IMR-90 (cell line): ENCODE measurements at regions not wholly inside any gene's neighbourhood (a gene's known extent, or its start where the extent isn't known, plus 50 kb on each side); places are given as distances from the start of the nearest gene placed in this dataset.

Source experiments
- ATAC-seq: fragments of 200-7000 bp; cut with Tn5 transposase; 2 replicates; pipeline ENCODE4 v1.9.1; 2020; ENCODE audit warnings: low read depth, mild to moderate bottlenecking, moderate library complexity
- BruUV-seq: library from RNA; stranded (reverse); fragments of 400-500 nt; replicated peaks from 2 replicates; lab custom pipeline; 2021; lab: Mats Ljungman, UMichigan
- CTCF ChIA-PET: fragments of 300-600 bp; formaldehyde crosslinking; extraction: SDS; loops from one replicate; lab custom pipeline; 2021; ENCODE audit warnings: antibody characterized with exemption; lab: Yijun Ruan, JAX
- POLR2A ChIA-PET: fragments of 300-600 bp; sonication (Branson Sonifier 250); formaldehyde crosslinking; loops from one replicate; lab custom pipeline; 2022; ENCODE audit warnings: antibody characterized with exemption; ENCODE audit not compliant: unreplicated experiment; lab: Charles Lee
- DNase-seq: peaks from one replicate; pipeline ENCODE4 v3.0.0; 2013
- H2AFZ ChIP-seq: replicated peaks from 2 replicates; pipeline ENCODE3; 2013; ENCODE audit warnings: low read length, mild to moderate bottlenecking; ENCODE audit not compliant: poor library complexity
- H2AK5ac ChIP-seq: 2 replicates; pipeline ENCODE4 v1.6.1; 2013; ENCODE audit warnings: low read depth, low read length, inconsistent platforms
- H2AK9ac ChIP-seq: replicated peaks from 2 replicates; pipeline ENCODE3; 2013; ENCODE audit warnings: mild to moderate bottlenecking, low read depth, low read length, moderate library complexity; ENCODE audit not compliant: poor library complexity
- H2BK120ac ChIP-seq: 2 replicates; pipeline ENCODE4 v1.6.1; 2013; ENCODE audit warnings: low read depth, low read length, inconsistent platforms
- H2BK15ac ChIP-seq: 3 replicates; pipeline ENCODE4 v1.6.1; 2013; ENCODE audit warnings: low read depth, low read length, inconsistent platforms
- H2BK20ac ChIP-seq: 2 replicates; pipeline ENCODE4 v1.6.1; 2013; ENCODE audit warnings: low read depth, mild to moderate bottlenecking, inconsistent platforms, low read length, moderate library complexity
- H2BK5ac ChIP-seq: 2 replicates; pipeline ENCODE4 v1.6.1; 2013; ENCODE audit warnings: mild to moderate bottlenecking, low read depth, low read length, inconsistent platforms; ENCODE audit not compliant: poor library complexity, severe bottlenecking
- H3K14ac ChIP-seq: replicated peaks from 2 replicates; pipeline ENCODE4 v1.6.1; 2013; ENCODE audit warnings: low read depth, low read length, inconsistent platforms
- H3K18ac ChIP-seq: 2 replicates; pipeline ENCODE4 v1.6.1; 2013; ENCODE audit warnings: low read depth, low read length, control low read depth
- H3K23ac ChIP-seq: 2 replicates; pipeline ENCODE4 v1.6.1; 2013; ENCODE audit warnings: low read depth, low read length, inconsistent platforms
- H3K27ac ChIP-seq: 2 replicates; pipeline ENCODE4 v1.5.1; 2013; ENCODE audit warnings: mild to moderate bottlenecking, control low read depth, low read length; ENCODE audit not compliant: insufficient read depth
- H3K27me3 ChIP-seq: 2 replicates; pipeline ENCODE4 v1.6.1; 2013; ENCODE audit warnings: low read length; ENCODE audit not compliant: control insufficient read depth, insufficient read depth
- H3K36me3 ChIP-seq: 2 replicates; pipeline ENCODE4 v1.6.1; 2013; ENCODE audit warnings: low read length, mixed read lengths; ENCODE audit not compliant: control insufficient read depth, insufficient read depth
- H3K4ac ChIP-seq: 2 replicates; pipeline ENCODE4 v1.6.1; 2013; ENCODE audit warnings: low read depth, low read length, inconsistent platforms
- H3K4me1 ChIP-seq: 2 replicates; pipeline ENCODE4 v1.6.1; 2013; ENCODE audit warnings: low read length, mixed read lengths; ENCODE audit not compliant: control insufficient read depth, insufficient read depth
- H3K4me2 ChIP-seq: 2 replicates; pipeline ENCODE4 v1.6.1; 2013; ENCODE audit warnings: low read depth, mild to moderate bottlenecking, control low read depth, low read length, moderate library complexity
- H3K4me3 ChIP-seq: 2 replicates; pipeline ENCODE4 v1.5.1; 2013; ENCODE audit warnings: low read depth, mild to moderate bottlenecking, control low read depth, low read length, moderate library complexity; ENCODE audit not compliant: insufficient read depth
- H3K56ac ChIP-seq: 2 replicates; pipeline ENCODE4 v1.6.1; 2013; ENCODE audit warnings: low read length, inconsistent platforms; ENCODE audit not compliant: insufficient read depth; ENCODE audit errors: extremely low read depth
- H3K79me1 ChIP-seq, 2 experiments: 2 replicates each; pipeline ENCODE4 v1.6.1; 2013; ENCODE audit warnings: low read length in 2 of 2, inconsistent platforms in 1 of 2, low read depth in 1 of 2
- H3K9ac ChIP-seq: 2 replicates; pipeline ENCODE4 v1.6.1; 2013; ENCODE audit warnings: low read depth, low read length, control low read depth
- H3K9me1 ChIP-seq: 2 replicates; pipeline ENCODE4 v1.6.1; 2013; ENCODE audit warnings: low read length, inconsistent platforms; ENCODE audit not compliant: insufficient read depth
- H3K9me3 ChIP-seq: 2 replicates; pipeline ENCODE4 v1.6.1; 2013; ENCODE audit warnings: low read length; ENCODE audit not compliant: control insufficient read depth, insufficient read depth
- H4K20me1 ChIP-seq: 2 replicates; pipeline ENCODE4 v1.6.1; 2013; ENCODE audit warnings: low read length, inconsistent platforms; ENCODE audit not compliant: insufficient read depth
- H4K5ac ChIP-seq: 2 replicates; pipeline ENCODE4 v1.6.1; 2013; ENCODE audit warnings: mild to moderate bottlenecking, low read depth, low read length, control low read depth
- H4K8ac ChIP-seq, 2 experiments: 2 replicates each; pipeline ENCODE4 v1.6.1; 2013; ENCODE audit warnings: low read depth in 2 of 2, low read length in 2 of 2, control low read depth in 1 of 2, inconsistent platforms in 1 of 2
- H4K91ac ChIP-seq: 2 replicates; pipeline ENCODE4 v1.6.1; 2013; ENCODE audit warnings: low read depth, low read length, inconsistent platforms; ENCODE audit not compliant: insufficient read depth
- BHLHE40 ChIP-seq: fragments of 150-350 bp; IDR thresholded peaks from 2 replicates; pipeline ENCODE4 v1.6.1; 2016; ENCODE audit warnings: mild to moderate bottlenecking, low read depth, low read length
- CHD1 ChIP-seq: IDR thresholded peaks from 2 replicates; pipeline ENCODE4 v1.6.1; 2012; ENCODE audit warnings: low read depth, low read length, improper control_type of control experiment
- MAFK ChIP-seq: IDR thresholded peaks from 2 replicates; pipeline ENCODE4 v1.6.1; 2012; ENCODE audit warnings: low read depth, low read length, improper control_type of control experiment
- MAZ ChIP-seq: IDR thresholded peaks from 2 replicates; pipeline ENCODE4 v1.6.1; 2012; ENCODE audit warnings: low read depth, mild to moderate bottlenecking, low read length, improper control_type of control experiment, moderate library complexity, borderline replicate concordance
- MXI1 ChIP-seq: IDR thresholded peaks from 2 replicates; pipeline ENCODE4 v1.6.1; 2012; ENCODE audit warnings: low read depth, mild to moderate bottlenecking, low read length, moderate library complexity, borderline replicate concordance
- SMC3 ChIP-seq: fragments of 150-350 bp; IDR thresholded peaks from 2 replicates; pipeline ENCODE4 v1.6.1; 2016; ENCODE audit warnings: low read depth, mild to moderate bottlenecking, antibody characterized with exemption, low read length, moderate library complexity
- WGBS, 2 experiments: methylation state at CpG; one replicate each; pipeline versions ENCODE4 v1.1.5 to v1.1.7; 2013; ENCODE audit warnings: missing lambda C conversion rate in 2 of 2; ENCODE audit not compliant: insufficient read length in 1 of 2; ENCODE audit errors: extremely low coverage in 2 of 2; 5-methylcytosine and 5-hydroxymethylcytosine counted together
- dilution Hi-C: fragments of 300-500 bp; cut with HindIII; formaldehyde crosslinking; loops from one replicate; pipeline ENCODE4 v1.14.3; 2018; ENCODE audit warnings: low sequenced_read_pairs; ENCODE audit not compliant: unreplicated experiment
- in situ Hi-C: fragments of 300-500 bp; cut with MboI; formaldehyde crosslinking; loops from 3 replicates; pipeline ENCODE4 v1.14.3; 2019; ENCODE audit warnings: low sequenced_read_pairs, inconsistent platforms, mixed read lengths
- intact Hi-C: fragments of 100-400 bp; cut with micrococcal nuclease; formaldehyde crosslinking; loops from 2 replicates; pipeline ENCODE4 v1.10.0; 2022

DNA sequence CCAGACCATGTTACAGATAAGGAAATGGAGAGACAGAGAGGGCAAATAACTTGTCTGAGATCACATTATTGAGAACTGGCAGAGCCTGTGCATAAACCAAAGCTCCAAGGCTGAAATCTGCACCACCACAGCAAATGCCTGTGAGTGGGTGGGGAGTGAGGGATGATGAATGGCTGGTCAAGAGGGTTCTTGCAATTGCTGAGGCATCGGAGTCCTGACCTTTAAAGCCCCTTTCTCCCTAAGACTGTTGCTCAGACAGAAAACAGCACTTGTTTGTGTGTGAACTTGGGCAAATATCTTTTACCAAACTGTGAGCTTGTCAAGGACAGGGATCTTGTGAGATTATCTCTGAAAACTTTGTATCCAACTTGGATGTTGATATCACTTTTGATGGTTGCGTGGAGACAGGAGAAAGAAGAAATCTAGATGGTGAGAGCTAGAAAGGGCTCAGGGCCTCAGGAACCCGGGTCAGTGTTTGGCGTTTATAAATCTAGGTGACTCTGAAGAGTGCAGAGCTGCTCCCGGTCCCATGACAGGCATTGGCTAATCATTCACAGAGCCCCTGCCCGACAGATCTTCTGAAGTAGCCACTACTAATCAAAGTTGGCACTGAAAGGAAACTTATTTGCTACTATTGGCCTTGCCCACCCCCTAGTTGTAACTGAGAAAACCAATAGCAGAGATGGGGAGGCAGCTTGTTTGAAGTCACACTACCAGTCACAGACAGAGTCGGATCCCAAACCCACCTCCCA lies 122.3 kb downstream of the FOXD2 start:
- Histone ChIP-seq H4K20me1 (no peaks in the 10 kb centered on the region), H2BK20ac (no peak overlapping the region), H4K91ac (no peak overlapping the region), H2AK9ac (no peak overlapping the region), H3K4ac (no peak overlapping the region), H3K79me1 (no peaks in the 10 kb centered on the region), H3K36me3 (no peaks in the 10 kb centered on the region), H3K4me3 (no peak overlapping the region), H3K23ac (no peak overlapping the region), H3K9me1 (no peaks in the 10 kb centered on the region), H3K4me1 (no peaks in the 10 kb centered on the region), H3K14ac (no peak overlapping the region), H3K27ac (no peak overlapping the region), H3K9me3 (no peaks in the 10 kb centered on the region), H3K9ac (no peak overlapping the region), H3K4me2 (no peak overlapping the region), H4K5ac (no peak overlapping the region), H4K8ac (no peak overlapping the region), H2BK15ac (no peak overlapping the region), H2BK5ac (no peak overlapping the region), H2AK5ac (no peak overlapping the region), H3K18ac (no peak overlapping the region), H2AFZ (no peak overlapping the region), H3K56ac (no peak overlapping the region), H3K27me3 (peaks cover 16% of the 10 kb centered on the region), H2BK120ac (no peak overlapping the region)
- no peak for DNase-seq
- intact Hi-C loops (no loop called here), in situ Hi-C loops (no loop called here), dilution Hi-C loops (no loop called here)
- TF ChIP-seq MAZ (no peak), BHLHE40 (no peak), SMC3 (no peak), MAFK (no peak), CHD1 (no peak), MXI1 (no peak)
- ChIA-PET CTCF (interaction anchor here (0.6 kb wide), 1 partner anchor 19 kb away, joined by 3 read pairs; no protein-coding TSS in a partner anchor), POLR2A (no interaction called here)
- BruUV-seq, result no TSS peak
- WGBS, 2 experiments, result 50% methylated on average over 3 of the region's 7 CpGs; no CpG with 5 or more reads in 1 of the 2 experiments
- no peak for ATAC-seq
